Neural cell (in vitro differentiated cells): ENCODE measurements at regions not wholly inside any gene's neighbourhood (a gene's known extent, or its start where the extent isn't known, plus 50 kb on each side); places are given as distances from the start of the nearest gene placed in this dataset.
"Not testable (repeated sequence)": the region's sequence is repeated elsewhere in the genome, so short reads cannot be mapped to it uniquely, and the experiment has no call there.

ENCODE experiments used
- H2AFZ ChIP-seq: fragments of 200-600, 300-800 bp; sonication (generic), shearing (Covaris generic); 2 replicates; pipeline ENCODE4 v1.6.0; 2014; ENCODE audit warnings: low read depth, mild to moderate bottlenecking, antibody characterized with exemption, low read length, moderate library complexity
- H3F3A ChIP-seq: fragments of 200-600 bp; shearing (Covaris generic); 2 replicates; pipeline ENCODE4 v1.6.1; 2016; ENCODE audit warnings: mild to moderate bottlenecking, moderate library complexity, mixed read lengths, antibody characterized with exemption, low read length; ENCODE audit not compliant: insufficient read depth, poor library complexity, severe bottlenecking
- H3K27ac ChIP-seq: fragments of 200-600, 300-800 bp; sonication (generic), shearing (Covaris generic); 2 replicates; pipeline ENCODE4 v1.5.1; 2014; ENCODE audit warnings: mild to moderate bottlenecking, low read length, moderate library complexity
- H3K27me3 ChIP-seq: fragments of 300-800, 200-600 bp; sonication (generic), shearing (Covaris generic); 2 replicates; pipeline ENCODE4 v1.6.0; 2014; ENCODE audit warnings: mild to moderate bottlenecking, low read depth, low read length, moderate library complexity; ENCODE audit not compliant: insufficient read depth
- H3K36me3 ChIP-seq: fragments of 300-800, 200-600 bp; sonication (generic), shearing (Covaris generic); 2 replicates; pipeline ENCODE4 v1.5.1; 2014; ENCODE audit warnings: mild to moderate bottlenecking, antibody characterized with exemption, low read length, moderate library complexity; ENCODE audit not compliant: insufficient read depth
- H3K4me2 ChIP-seq: fragments of 300-800, 200-600 bp; sonication (generic), shearing (Covaris generic); 2 replicates; pipeline ENCODE4 v1.6.0; 2014; ENCODE audit warnings: mild to moderate bottlenecking, low read length
- H3K4me3 ChIP-seq: fragments of 300-800, 200-600 bp; sonication (generic), shearing (Covaris generic); 2 replicates; pipeline ENCODE4 v1.5.1; 2014; ENCODE audit warnings: mild to moderate bottlenecking, low read length, moderate library complexity
- H3K79me2 ChIP-seq: fragments of 200-600 bp; shearing (Covaris generic); replicated peaks from 2 replicates; pipeline ENCODE4 v1.6.0; 2014; ENCODE audit warnings: mild to moderate bottlenecking, low read length, moderate library complexity; ENCODE audit not compliant: insufficient read depth
- H3K9ac ChIP-seq: fragments of 300-800, 200-600 bp; sonication (generic), shearing (Covaris generic); 2 replicates; pipeline ENCODE4 v1.6.1; 2016; ENCODE audit warnings: mild to moderate bottlenecking, low read length, mixed read lengths
- H3K9me2 ChIP-seq: fragments of 200-600 bp; shearing (Covaris generic); 2 replicates; pipeline ENCODE4 v1.6.1; 2016; ENCODE audit warnings: mild to moderate bottlenecking, low read length, mixed read lengths; ENCODE audit not compliant: insufficient read depth
- H3K9me3 ChIP-seq: fragments of 200-600, 300-800 bp; sonication (generic), shearing (Covaris generic); 2 replicates; pipeline ENCODE4 v1.6.1; 2016; ENCODE audit warnings: mild to moderate bottlenecking, mixed run types, low read length, moderate library complexity, mixed read lengths
- H4K20me1 ChIP-seq: fragments of 200-600 bp; shearing (Covaris generic); 2 replicates; pipeline ENCODE4 v1.6.1; 2016; ENCODE audit warnings: mild to moderate bottlenecking, mixed run types; ENCODE audit not compliant: insufficient read depth
- CTCF ChIP-seq: fragments of 450-650 bp; IDR thresholded peaks from 2 replicates; pipeline ENCODE4 v1.5.1; 2014; ENCODE audit warnings: antibody characterized with exemption, mild to moderate bottlenecking, moderate library complexity; ENCODE audit not compliant: poor library complexity, severe bottlenecking
- EP300 ChIP-seq: fragments of 450-650 bp; conservative IDR thresholded peaks from 2 replicates; pipeline ENCODE4 v1.6.1; 2014; ENCODE audit warnings: antibody characterized with exemption, mild to moderate bottlenecking, moderate library complexity; ENCODE audit not compliant: poor library complexity, severe bottlenecking
- EZH2 ChIP-seq: fragments of 200-600, 300-800 bp; shearing (Covaris generic), sonication (generic); IDR thresholded peaks from 2 replicates; pipeline ENCODE4 v1.6.1; 2014; ENCODE audit warnings: antibody characterized with exemption, low read length, borderline replicate concordance, mild to moderate bottlenecking; ENCODE audit not compliant: insufficient read depth, poor library complexity, severe bottlenecking
- MXI1 ChIP-seq: fragments of 450-650 bp; conservative IDR thresholded peaks from 2 replicates; pipeline ENCODE4 v1.6.1; 2014; ENCODE audit warnings: antibody characterized with exemption, mild to moderate bottlenecking; ENCODE audit not compliant: poor library complexity, severe bottlenecking
- POLR2AphosphoS5 ChIP-seq: IDR thresholded peaks from 2 replicates; pipeline ENCODE4 v1.6.1; 2012
- RAD21 ChIP-seq: fragments of 450-650 bp; conservative IDR thresholded peaks from 2 replicates; pipeline ENCODE4 v1.6.1; 2014; ENCODE audit warnings: antibody characterized with exemption, mild to moderate bottlenecking, moderate library complexity
- SMC3 ChIP-seq: fragments of 450-650 bp; conservative IDR thresholded peaks from 2 replicates; pipeline ENCODE4 v1.6.1; 2014; ENCODE audit warnings: antibody characterized with exemption, mild to moderate bottlenecking, moderate library complexity; ENCODE audit not compliant: poor library complexity
- TAF1 ChIP-seq: IDR thresholded peaks from 2 replicates; pipeline ENCODE4 v1.6.1; 2012; ENCODE audit warnings: low read depth
- TF ChIP-seq, protein P1 (sequence below): IDR thresholded peaks from 2 replicates; pipeline ENCODE4 v1.6.1; 2012; ENCODE audit warnings: borderline replicate concordance

GRCh38 chr5:25414742-25415141, 770.0 kb upstream of the CDH10 start:
- no peaks in the 10 kb centered on the region for H3K27me3 ChIP-seq
- no peak overlapping the region for H3K4me3 ChIP-seq
- TF ChIP-seq EZH2 (no peak), RAD21 (no peak), TAF1 (no peak), SMC3 (no peak)
- TF ChIP-seq, protein P1, sequence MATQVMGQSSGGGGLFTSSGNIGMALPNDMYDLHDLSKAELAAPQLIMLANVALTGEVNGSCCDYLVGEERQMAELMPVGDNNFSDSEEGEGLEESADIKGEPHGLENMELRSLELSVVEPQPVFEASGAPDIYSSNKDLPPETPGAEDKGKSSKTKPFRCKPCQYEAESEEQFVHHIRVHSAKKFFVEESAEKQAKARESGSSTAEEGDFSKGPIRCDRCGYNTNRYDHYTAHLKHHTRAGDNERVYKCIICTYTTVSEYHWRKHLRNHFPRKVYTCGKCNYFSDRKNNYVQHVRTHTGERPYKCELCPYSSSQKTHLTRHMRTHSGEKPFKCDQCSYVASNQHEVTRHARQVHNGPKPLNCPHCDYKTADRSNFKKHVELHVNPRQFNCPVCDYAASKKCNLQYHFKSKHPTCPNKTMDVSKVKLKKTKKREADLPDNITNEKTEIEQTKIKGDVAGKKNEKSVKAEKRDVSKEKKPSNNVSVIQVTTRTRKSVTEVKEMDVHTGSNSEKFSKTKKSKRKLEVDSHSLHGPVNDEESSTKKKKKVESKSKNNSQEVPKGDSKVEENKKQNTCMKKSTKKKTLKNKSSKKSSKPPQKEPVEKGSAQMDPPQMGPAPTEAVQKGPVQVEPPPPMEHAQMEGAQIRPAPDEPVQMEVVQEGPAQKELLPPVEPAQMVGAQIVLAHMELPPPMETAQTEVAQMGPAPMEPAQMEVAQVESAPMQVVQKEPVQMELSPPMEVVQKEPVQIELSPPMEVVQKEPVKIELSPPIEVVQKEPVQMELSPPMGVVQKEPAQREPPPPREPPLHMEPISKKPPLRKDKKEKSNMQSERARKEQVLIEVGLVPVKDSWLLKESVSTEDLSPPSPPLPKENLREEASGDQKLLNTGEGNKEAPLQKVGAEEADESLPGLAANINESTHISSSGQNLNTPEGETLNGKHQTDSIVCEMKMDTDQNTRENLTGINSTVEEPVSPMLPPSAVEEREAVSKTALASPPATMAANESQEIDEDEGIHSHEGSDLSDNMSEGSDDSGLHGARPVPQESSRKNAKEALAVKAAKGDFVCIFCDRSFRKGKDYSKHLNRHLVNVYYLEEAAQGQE: no peak
- H3K36me3 ChIP-seq: no peaks in the 10 kb centered on the region
- no peaks in the 10 kb centered on the region for H3K9me3 ChIP-seq
- H3K27ac ChIP-seq: no peak overlapping the region
- H2AFZ ChIP-seq: no peak overlapping the region
- H3K9ac ChIP-seq: no peak overlapping the region
- no peaks in the 10 kb centered on the region for H4K20me1 ChIP-seq
- no peaks in the 10 kb centered on the region for H3K79me2 ChIP-seq
- no peaks in the 10 kb centered on the region for H3K9me2 ChIP-seq
- no peak overlapping the region for H3K4me2 ChIP-seq
- H3F3A ChIP-seq: no peaks in the 10 kb centered on the region

- H3K9me3 ChIP-seq: no peaks in the 10 kb centered on the region
- no peaks in the 10 kb centered on the region for H3K9me2 ChIP-seq
- no peaks in the 10 kb centered on the region for H3F3A ChIP-seq
- no peak overlapping the region for H3K4me3 ChIP-seq
- H3K36me3 ChIP-seq: no peaks in the 10 kb centered on the region
- TF ChIP-seq POLR2AphosphoS5 (no peak), RAD21 (no peak), TAF1 (no peak), EP300 (no peak), MXI1 (no peak), SMC3 (no peak), EZH2 (no peak), CTCF (no peak)
- TF ChIP-seq, protein P1: no peak
- H2AFZ ChIP-seq: no peak overlapping the region
- H3K79me2 ChIP-seq: no peaks in the 10 kb centered on the region
- no peak overlapping the region for H3K4me2 ChIP-seq
- no peaks in the 10 kb centered on the region for H3K27me3 ChIP-seq
- no peaks in the 10 kb centered on the region for H4K20me1 ChIP-seq
- no peak overlapping the region for H3K9ac ChIP-seq
- no peak overlapping the region for H3K27ac ChIP-seq
These were observed 767.4 kb upstream of the CDH10 start for GRCh38 chr5:25412116-25412661.

GRCh38 chr5:25407365-25407764, 762.6 kb upstream of the CDH10 start:
- H4K20me1 ChIP-seq, H3K4me3 ChIP-seq, H3K4me2 ChIP-seq, H3F3A ChIP-seq, H3K36me3 ChIP-seq, H3K79me2 ChIP-seq, H3K9me3 ChIP-seq, H2AFZ ChIP-seq, H3K27ac ChIP-seq, H3K27me3 ChIP-seq, H3K9me2 ChIP-seq, H3K9ac ChIP-seq: not testable (repeated sequence)
